C4-2B (cell line): ENCODE measurements at regions not wholly inside any gene's neighbourhood (a gene's known extent, or its start where the extent isn't known, plus 50 kb on each side); places are given as distances from the start of the nearest gene placed in this dataset.

ENCODE experiments used
- CTCF ChIP-seq: fragments of 450-650 bp; conservative IDR thresholded peaks from 2 replicates; pipeline ENCODE4 v1.5.1; 2017; ENCODE audit warnings: mild to moderate bottlenecking
- ZFX ChIP-seq: fragments of 450-650 bp; IDR thresholded peaks from 2 replicates; pipeline ENCODE4 v1.6.1; 2017

GRCh38 chr5:113971454-113971853 lies 390.4 kb upstream of the KCNN2 start:
- no peak for TF ChIP-seq CTCF
- no peak for TF ChIP-seq ZFX
